Stimulated activated CD8-positive, alpha-beta memory T cell treated with anti-CD3 and anti-CD28 coated beads, Interleukin-7, amount 100 ng/mL, for 24 hours (primary cell): ENCODE measurements at regions not wholly inside any gene's neighbourhood (a gene's known extent, or its start where the extent isn't known, plus 50 kb on each side); places are given as distances from the start of the nearest gene placed in this dataset.

ENCODE experiments used
- DNase-seq: peaks from one replicate; pipeline ENCODE4 v3.0.0-alpha.2; 2020; ENCODE audit warnings: low read depth

DNA sequence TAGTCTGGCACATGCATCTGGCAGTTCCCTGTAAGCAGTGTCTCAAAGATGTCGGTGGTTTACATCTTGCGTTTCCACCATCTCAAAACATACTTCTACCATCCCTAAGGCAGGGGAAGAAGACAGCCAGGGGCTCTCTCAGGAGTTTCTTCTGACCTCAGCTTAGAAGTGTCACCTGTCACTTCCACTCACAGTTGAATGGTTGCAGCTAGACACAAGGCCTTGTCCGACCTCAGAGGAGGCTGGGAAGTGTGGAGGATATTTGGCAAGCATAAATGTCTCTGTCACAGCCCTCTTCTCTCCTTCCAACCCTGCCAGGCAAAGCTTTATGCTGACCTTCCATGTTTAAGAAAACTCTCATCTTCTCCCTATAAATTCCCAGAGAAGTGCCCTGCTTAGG, 193.3 kb downstream of the HERPUD2 start:
- no peak for DNase-seq

DNA sequence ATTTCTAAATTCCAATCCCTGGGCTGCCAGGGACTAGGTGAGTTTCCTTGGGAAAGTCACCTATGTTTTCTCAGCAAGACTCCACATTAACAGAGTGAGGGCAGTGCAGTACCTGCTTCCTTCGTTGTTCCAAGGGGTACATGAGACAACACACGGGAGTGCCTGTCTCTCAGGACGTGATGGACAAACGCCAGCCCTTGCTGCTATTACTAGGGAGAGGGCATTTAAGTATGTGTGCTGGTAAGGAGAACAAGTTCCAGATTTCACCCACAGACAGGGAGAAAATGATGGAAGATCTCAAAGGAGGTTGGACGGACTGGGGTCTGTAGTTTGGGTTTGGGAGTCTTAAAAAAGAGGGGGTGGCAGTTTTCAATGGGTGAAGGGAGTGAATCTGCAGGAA, 195.7 kb downstream of the HERPUD2 start:
- DNase-seq = no peak

GRCh38 chr7:35498416-35498815, 196.5 kb downstream of the HERPUD2 start:
- DNase-seq = no peak

- no peak for DNase-seq
Measured at GRCh38 chr7:35495844-35496243, 199.1 kb downstream of the HERPUD2 start.

DNA sequence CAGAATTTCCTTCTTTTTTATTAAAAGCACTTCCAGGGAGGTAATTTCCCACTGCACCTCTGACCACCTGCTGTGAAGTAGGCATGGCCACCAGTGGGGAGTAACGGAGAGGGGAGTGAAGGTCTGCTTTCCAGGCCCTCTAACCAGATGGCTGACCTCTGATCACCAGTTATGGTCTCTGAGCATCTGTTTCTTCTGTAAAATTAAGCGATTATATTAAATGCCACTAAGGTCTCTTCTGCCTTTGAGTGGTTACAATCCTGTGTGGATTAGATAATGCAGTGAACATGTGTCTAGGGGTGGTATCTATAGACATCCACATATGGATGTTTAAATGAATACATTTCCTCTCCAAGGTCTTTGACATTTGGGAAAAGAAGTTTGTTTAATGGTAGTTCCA, 199.6 kb downstream of the HERPUD2 start:
- no peak for DNase-seq

DNA sequence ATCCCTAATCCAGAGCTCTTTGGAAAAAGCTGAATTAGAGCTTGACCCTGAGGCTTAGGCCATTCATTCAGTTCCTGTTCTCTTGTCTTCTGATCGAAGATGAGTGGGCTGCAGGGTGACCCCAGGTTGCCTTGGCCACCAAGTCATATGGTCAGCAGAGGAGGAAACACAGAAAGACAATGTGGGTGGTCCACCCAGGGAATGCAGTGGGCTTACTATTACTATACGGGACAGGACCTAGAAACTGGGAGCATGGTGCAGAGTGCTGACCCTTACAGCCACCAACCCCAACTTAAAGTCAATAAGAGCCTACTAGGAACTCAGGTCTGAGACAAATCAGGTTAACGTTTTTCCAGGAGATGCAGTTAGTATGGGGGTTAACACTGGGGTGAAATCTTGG, 200.5 kb downstream of the HERPUD2 start:
- DNase-seq = no peak

- DNase-seq = no peak
Measured at GRCh38 chr7:35492451-35493175, 202.3 kb downstream of the HERPUD2 start.

GRCh38 chr7:35491233-35491632, 203.7 kb downstream of the HERPUD2 start:
- no peak for DNase-seq

DNA sequence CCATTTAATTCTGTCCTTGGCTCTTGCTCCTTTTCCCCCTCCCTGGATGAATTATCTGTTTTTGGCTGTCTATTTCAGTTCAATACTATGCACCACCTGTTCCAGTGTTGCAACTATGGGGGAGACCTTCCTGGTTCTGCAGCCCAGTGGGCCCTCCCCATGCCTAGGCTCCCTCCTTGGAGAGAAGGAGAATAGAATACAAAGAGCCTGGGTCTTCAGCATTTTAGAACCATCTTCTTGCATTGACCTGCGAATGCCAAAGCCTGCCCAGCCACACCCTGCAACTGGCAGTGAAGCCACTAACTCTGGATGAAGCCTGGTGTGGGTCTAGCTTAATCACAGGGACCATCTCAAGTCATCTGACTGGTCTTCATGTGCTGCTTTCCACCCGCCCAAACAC, 207.1 kb downstream of the HERPUD2 start:
- DNase-seq = no peak

DNA sequence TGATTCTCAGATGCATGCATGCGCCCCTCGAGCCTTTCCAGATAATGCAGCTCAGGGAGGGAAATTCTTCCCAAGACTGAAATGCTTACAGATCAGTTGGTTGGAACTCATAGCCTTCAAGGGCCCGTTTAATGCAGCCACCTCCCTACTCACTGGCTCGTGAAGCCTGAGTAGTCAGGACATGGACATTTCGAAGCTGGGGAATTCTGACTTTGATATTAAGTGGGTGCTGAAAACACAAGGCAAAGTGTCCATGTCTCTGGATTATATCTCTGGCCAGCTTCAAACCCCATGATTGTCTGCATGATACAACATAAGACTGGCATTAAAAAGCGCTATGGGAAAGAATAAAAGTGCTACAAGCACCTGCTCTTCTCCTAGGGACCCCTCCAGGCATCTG, 207.5 kb downstream of the HERPUD2 start:
- DNase-seq = no peak

DNA sequence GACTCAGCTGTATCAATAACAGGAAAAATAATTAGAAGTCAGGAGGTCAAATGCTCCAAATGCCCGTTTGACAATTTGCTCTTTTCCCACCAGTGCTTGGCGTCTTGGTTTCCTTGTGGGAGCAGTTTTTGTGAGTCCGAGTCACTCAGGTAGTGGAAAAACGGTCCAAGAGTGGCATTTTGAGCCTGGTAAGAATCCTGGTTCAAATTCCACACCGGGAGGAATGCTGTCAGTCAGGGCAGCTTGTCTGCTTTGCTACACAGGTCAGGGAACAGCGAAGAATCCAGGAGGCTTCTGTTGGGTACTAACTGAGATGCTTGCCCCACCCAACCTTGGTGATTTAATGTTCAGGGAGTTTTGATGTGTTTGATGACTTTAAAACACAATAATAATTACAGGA, 209.5 kb downstream of the HERPUD2 start:
- DNase-seq = no peak

DNA sequence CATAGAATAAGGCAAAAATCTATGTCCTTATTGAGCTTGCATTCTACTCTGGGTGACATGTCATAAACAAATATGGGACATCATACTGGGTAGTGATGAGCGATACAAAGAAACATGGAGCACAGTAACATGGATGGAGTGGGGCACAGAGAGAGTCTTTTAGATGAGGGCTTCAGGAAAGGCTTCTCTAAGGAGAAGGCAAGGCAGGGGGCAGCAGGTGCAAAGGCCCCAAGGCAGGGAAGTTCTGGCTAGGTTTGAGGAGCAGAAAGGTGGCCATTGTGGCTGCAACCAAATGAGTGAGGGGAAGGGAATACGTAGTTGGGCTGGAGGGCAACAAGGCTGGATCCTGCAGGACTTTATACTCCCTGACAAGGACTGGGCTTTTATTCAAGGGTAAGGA, 211.4 kb downstream of the HERPUD2 start:
- DNase-seq = no peak

DNA sequence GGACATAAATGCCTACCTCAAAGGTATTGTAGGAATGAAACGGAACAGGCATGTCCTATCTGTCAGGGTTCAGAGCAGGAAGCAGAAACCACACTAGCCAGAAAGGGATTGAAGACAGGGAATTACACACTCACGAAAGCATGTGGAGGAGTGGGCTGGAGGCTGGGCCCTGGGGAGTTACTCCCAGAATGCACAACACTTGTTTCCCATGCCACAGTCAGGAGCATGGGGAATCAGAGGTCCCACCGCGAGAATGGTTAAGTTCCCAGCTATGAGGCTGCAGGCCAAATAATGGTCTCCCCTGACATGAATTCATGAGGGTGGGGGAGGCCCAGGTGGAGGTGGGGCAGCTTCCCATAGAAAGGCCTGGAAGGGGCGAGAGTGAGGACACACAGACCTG, 212.7 kb downstream of the HERPUD2 start:
- no peak for DNase-seq

GRCh38 chr7:35480806-35481205, 214.1 kb downstream of the HERPUD2 start:
- DNase-seq = no peak

GRCh38 chr7:35477609-35478008, 217.3 kb downstream of the HERPUD2 start:
- DNase-seq = no peak

DNA sequence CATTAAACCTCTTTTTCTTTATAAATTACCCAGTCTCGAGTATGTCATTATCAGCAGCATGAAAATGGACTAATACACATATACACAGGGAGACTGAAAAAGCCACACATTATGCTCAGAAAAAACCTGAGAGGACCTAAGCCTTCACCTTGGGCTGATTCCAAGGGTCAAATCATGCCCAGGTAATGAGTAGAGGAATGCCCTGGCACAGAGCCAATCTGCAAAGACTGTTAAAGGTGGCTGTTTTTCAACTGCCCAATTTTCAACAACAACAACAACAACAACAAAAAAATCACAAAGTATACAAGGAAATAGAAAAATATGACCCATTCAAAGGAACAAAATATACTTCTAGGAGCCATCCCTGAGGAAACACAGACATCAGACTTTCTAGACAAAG, 220.2 kb upstream of the TBX20 start:
- DNase-seq = no peak

DNA sequence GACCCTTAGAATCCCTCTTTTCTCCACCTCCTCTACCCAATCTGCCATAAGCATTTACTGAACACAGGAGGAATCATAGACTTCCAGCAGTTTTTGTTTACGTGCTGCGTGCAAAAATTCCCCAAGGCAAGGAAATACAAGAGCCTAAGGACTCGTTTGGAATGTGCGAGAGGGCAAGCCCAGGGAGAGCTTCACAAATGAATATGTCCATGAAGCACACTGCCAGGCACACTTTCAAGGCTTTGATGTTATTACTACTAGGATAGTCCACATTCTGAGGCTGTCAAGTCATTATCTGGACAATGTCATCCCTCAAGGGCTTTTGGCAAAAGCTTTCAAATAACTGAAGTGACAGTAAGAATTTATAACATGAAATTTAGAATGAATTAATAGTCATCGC, 214.7 kb upstream of the TBX20 start:
- DNase-seq = no peak

GRCh38 chr7:35467456-35467978, 213.6 kb upstream of the TBX20 start:
- DNase-seq = no peak

- no peak for DNase-seq
Measured at GRCh38 chr7:35465791-35466336, 212.0 kb upstream of the TBX20 start.

- no peak for DNase-seq
Measured at GRCh38 chr7:35463751-35464150, 209.9 kb upstream of the TBX20 start.

DNA sequence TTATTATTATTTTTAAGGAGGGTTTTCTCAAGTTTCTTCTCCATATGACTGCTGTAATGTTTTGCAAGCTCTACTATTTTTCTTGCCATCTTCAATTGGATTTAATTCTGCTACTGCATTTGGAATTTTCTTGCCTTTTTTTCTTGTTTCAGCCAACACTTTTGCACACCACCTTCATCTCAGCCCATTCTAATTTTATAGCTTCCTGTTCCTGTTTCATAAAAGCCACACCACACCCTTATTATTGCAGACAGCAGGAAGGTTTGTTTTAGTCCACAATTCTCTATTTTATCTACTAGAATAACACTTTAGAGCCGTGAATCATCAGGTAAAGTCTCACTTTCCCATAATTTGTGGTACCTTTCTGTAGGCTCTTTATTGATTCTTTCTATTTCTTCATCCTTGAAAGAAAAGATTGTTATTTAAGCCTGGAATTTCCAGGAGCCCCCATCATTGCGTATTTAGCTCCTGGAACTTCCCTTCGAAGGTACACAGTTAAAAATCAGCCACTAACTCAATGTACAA, 209.3 kb upstream of the TBX20 start:
- DNase-seq = no peak

- no peak for DNase-seq
Measured at GRCh38 chr7:35454575-35455385, 200.9 kb upstream of the TBX20 start.
